HG02943 (cell line): ENCODE measurements at regions not wholly inside any gene's neighbourhood (a gene's known extent, or its start where the extent isn't known, plus 50 kb on each side); places are given as distances from the start of the nearest gene placed in this dataset.

Experiments
- ATAC-seq: cut with Tn5 transposase; IDR thresholded peaks from one replicate; pipeline ENCODE4 v1.9.1; 2021; ENCODE audit warnings: mild to moderate bottlenecking, low read depth, moderate library complexity; ENCODE audit not compliant: unreplicated experiment

GRCh38 chr21:38989379-38989744 lies 183.6 kb downstream of the ETS2 start:
- no peak for ATAC-seq

- ATAC-seq: no peak
These were observed 183.0 kb downstream of the ETS2 start for GRCh38 chr21:38988509-38989378.

DNA sequence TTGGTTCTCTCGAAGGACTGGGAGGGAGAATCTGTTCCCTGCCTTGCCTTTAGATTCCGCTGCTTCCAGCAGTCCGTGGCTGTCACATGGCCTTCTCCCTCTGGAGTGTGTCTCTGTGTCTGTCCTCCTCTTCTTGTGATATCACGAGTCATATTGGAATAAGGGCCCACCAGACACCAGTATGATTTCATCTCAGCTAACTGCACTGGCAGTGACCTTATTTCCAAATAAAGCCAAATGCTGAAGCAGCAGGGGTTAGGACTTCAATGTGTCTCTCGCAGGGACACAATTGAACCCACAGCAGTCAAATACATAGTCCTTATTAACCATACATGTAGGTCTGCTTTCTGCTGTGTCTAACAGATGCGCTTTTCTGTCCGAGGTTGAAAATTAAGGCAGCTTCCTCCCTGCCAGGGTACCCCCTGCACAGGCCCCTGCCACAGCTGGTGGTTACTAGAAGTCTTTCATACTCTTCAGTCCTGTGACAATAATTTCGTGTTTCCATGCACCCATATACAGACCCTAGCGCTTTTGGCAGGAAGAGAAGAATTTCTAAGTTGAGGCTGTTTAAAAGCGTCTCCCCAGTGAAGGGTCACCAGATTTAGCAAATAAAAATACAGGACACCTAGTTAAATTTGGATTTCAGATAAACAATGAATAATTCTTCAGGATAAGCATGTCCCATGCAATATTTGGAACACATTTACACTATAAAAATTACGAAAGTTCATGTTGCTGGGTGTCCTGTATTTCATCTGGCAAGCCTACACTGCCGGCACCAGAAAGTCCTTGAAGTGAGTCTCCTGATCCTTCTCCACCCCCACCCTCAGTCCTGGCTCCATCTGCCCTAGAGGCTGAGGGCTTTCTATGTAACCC lies 182.1 kb downstream of the ETS2 start:
- no peak for ATAC-seq

- ATAC-seq: no peak
These were observed 181.3 kb downstream of the ETS2 start for GRCh38 chr21:38986806-38987632.

- ATAC-seq: no peak
These were observed 180.7 kb downstream of the ETS2 start for GRCh38 chr21:38986406-38986805.

DNA sequence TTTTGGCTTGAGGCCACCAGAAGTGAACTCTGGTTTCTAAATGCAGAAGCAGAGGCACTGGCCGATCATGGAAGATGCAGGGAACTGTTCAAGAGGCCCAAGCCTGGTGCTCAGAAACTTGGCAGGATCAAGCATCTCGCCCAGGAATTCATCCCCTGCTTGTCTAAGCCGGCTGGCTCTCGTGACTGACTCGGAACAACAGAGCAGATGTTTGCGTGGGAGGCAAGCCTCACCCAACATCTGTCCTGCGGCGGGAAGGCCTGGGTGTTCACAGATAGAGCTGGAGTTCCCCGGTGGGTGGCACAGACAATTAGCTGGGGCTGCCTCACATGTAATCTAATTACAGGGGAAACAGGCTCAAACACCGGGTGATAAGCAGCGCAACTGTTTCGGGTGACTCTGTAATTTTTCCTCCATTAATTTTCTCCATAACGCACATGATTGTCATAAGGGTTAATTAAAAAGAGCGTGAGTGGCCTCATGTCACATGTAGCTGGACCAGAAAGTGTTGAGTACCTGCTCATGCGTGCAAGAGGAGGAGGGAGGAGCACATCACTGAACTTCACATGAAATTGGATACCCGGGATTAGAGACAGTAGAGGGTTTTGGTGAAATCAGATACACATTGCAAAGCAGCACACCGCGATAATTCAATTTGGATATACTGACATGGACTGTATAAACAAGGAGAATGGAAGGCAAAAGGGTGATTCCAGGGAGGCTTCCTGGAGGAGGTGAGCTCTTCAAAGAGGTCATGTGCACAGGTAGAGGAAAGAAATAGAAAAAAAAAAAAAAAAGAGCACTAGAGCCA lies 180.0 kb downstream of the ETS2 start:
- no peak for ATAC-seq

- ATAC-seq: no peak
These were observed 179.3 kb downstream of the ETS2 start for GRCh38 chr21:38984982-38985567.

DNA sequence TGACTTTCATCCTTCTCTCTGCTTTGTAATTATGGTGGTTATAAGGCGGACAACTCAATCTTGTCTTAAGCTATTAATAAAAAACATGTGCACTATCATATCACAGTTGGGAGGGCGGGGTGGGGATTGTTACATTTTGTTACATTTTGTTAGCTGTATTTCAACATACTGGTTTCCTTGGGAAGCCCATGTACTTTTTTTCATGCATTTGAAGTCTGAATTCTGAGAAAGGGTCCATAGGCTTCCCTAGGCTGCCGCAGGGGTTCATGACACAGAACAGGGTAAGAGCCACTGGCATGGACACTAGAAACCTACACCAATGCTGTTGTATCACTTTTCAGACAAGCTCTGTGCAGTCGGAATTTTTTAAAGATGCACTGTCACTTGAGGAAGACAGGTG lies 178.8 kb downstream of the ETS2 start:
- ATAC-seq: no peak

DNA sequence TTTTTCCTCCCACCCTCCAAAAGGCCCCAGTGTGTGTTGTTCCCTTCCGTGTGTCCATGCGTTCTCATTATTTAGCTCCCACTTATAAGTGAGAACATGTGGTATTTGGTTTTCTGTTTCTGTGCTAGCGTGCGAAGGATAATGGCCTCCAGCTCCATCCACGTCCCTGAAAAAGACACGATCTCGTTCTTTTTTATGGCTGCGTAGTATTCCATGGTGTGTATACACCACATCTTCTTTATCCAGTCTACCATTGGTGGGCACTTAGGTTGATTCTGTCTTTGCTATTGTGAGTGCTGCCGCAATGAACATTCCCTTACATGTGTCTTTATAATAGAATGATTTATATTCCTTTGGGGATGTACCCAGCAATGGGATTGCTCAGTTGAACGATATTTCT lies 177.8 kb downstream of the ETS2 start:
- no peak for ATAC-seq

DNA sequence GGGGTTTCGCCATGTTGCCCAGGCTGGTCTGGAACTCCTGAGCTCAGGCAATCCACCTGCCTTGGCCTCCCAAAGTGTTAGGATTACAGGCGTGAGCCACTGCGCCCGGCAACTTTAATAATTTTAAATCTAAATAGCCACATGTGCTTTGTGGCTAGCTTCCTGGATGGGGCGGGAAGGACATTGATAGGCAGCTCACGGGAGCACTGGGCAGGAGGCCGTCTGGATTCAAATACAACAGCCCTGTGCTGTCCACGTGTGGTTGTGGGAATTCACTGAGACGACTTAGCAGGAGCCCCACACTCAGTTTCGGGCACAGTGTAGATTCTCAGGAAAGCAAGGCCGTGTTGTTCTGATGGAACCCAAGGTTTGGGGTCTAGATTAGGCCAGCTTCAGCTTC lies 177.1 kb downstream of the ETS2 start:
- ATAC-seq: no peak

- no peak for ATAC-seq
These were observed 176.4 kb downstream of the ETS2 start for GRCh38 chr21:38982096-38982495.

DNA sequence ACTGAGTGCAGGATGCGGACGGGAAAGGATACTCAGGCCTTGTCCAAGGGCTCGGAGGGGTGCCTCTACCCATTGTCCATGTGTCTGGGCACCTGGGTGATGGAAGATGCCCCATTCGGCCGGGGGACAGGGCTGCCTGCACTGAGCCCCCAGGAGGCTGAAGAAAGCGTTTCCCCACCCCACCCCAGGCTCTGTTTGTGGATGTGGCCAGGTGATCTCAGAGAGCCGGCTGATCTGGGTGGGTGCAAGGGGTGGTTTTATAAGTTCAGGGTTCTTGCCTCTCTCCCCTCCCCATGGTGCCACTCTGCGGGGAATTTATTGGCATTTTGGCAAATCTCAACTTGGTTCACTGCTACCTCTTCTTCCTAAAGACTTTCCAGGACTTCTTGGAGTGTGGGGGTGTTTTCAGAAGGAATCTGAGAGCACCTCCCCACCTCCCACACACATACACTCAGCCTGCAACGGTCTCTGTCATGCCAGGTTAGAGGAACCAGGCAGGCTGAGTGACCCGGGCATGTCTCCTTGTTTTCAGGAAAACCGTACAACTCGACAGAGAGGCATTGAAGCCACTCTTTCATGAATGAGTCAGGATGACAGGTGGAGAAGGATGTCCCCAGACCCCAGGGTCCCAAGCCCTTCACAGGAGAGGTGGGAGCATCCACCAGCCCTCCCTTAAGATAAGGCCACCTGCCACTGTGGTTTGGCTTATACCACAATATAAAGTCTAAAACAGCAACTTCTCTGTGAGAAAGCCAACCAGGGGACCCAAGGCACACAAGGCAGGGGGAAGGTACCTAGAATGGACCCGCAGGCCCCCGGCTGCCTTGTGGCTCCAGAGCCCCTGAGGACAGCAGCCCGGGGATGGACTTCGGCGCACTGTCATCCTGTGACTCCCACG lies 174.9 kb downstream of the ETS2 start:
- no peak for ATAC-seq

GRCh38 chr21:38979271-38980121 lies 173.8 kb downstream of the ETS2 start:
- no peak for ATAC-seq

- ATAC-seq: no peak
These were observed 171.2 kb downstream of the ETS2 start for GRCh38 chr21:38976900-38977299.

- no peak for ATAC-seq
These were observed 167.8 kb downstream of the ETS2 start for GRCh38 chr21:38973552-38973951.

DNA sequence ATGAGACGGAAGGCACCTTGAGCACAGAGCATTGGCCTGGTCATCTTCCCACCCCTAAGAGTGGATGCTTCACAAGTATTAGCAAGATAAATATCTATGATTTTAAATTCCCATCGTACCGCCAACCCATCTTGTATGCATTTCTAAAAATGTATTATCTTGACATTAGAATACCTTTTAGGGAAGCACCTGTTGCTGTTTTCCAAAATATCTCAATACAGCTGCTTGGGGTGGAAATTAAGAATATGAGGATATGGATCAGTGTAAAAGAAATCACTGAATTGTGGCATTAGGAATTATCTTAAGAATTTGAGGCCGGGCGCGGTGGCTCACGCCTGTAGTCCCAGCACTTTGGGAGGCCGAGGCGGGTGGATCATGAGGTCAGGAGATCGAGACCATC lies 166.3 kb downstream of the ETS2 start:
- no peak for ATAC-seq

GRCh38 chr21:38970765-38971164 lies 165.0 kb downstream of the ETS2 start:
- ATAC-seq: no peak
